Motor neuron (in vitro differentiated cells): ENCODE measurements at regions not wholly inside any gene's neighbourhood (a gene's known extent, or its start where the extent isn't known, plus 50 kb on each side); places are given as distances from the start of the nearest gene placed in this dataset.

Source experiments
- ATAC-seq, 8 experiments: fragments of 200-7000 bp; cut with Tn5 transposase; replicated peaks in 6 of 8; 2 replicates each; pipeline ENCODE4 v1.8.0; 2021; ENCODE audit warnings: mild to moderate bottlenecking in 8 of 8, moderate library complexity in 8 of 8
- H3K27ac ChIP-seq, 2 donors: fragments of 250-450 bp; sonication (Bioruptor Pico); 2 replicates each; pipeline ENCODE4 v1.9.0; 2021; ENCODE audit warnings: antibody characterized with exemption in 2 of 2, mild to moderate bottlenecking in 2 of 2, moderate library complexity in 1 of 2
- H3K4me1 ChIP-seq, 2 donors: fragments of 250-450 bp; sonication (Bioruptor Pico); replicated peaks in 1 of 2; 2 replicates each; pipeline ENCODE4 v1.6.1; 2021; ENCODE audit warnings: antibody characterized with exemption in 2 of 2, mild to moderate bottlenecking in 2 of 2, moderate library complexity in 1 of 2
- H3K4me3 ChIP-seq, 5 donors: fragments of 250-450 bp; sonication (Bioruptor Pico); 2 replicates each; pipeline ENCODE4 v1.9.0; 2021; ENCODE audit warnings: antibody characterized with exemption in 5 of 5, mild to moderate bottlenecking in 5 of 5, moderate library complexity in 4 of 5
- WGBS, 10 experiments: fragments of 450-650 bp; shearing (Covaris generic); methylation state at CpG; one replicate each; pipeline ENCODE4 v1.0.0; 2022; 5-methylcytosine and 5-hydroxymethylcytosine counted together
- in situ Hi-C, 9 experiments: fragments of 400-800 bp; cut with MboI; loops; one replicate each; pipeline ENCODE4 v1.15.0; 2021; ENCODE audit warnings: low sequenced_read_pairs in 9 of 9, low pct_unique_long_range_greater_than_20kb in 2 of 9; ENCODE audit not compliant: unreplicated experiment in 9 of 9

GRCh38 chr3:88618021-88618645 is 468.4 kb downstream of the C3orf38 start:
- Histone ChIP-seq H3K4me3 (no peak overlapping the region), H3K4me1 (peaks cover 22 to 34% of the 10 kb centered on the region in 2 donors), H3K27ac (no peak overlapping the region)
- in situ Hi-C loops, result no loop called here
- WGBS, 10 experiments, result 2 to 80% (median 48%) methylated on average over 1 to 7 of the region's 7 CpGs
- ATAC-seq, result peak in 5 of 8 experiments; percentile 47 to 77 (median 66)

- no peak overlapping the region for H3K27ac ChIP-seq
- ATAC-seq, result no peak
- in situ Hi-C loops, result no loop called here
- peaks cover 15 to 24% of the 10 kb centered on the region in 2 donors for H3K4me1 ChIP-seq
- no peak overlapping the region for H3K4me3 ChIP-seq
- 7 to 95% (median 87%) methylated on average over 1 to 2 of the region's 2 CpGs; no CpG with 5 or more reads in 2 of the 10 experiments for WGBS, 10 experiments
These were observed 471.8 kb downstream of the C3orf38 start for GRCh38 chr3:88621586-88621985.

- peaks cover 0 to 3% of the 10 kb centered on the region in 2 donors for H3K4me1 ChIP-seq
- in situ Hi-C loops, result no loop called here
- no peak overlapping the region for H3K27ac ChIP-seq
- peak in 1 of 8 experiments; percentile 35 for ATAC-seq
- H3K4me3 ChIP-seq, result no peak overlapping the region
These were observed 473.9 kb downstream of the C3orf38 start for GRCh38 chr3:88623709-88624108.

GRCh38 chr3:88626456-88627120 is 476.8 kb downstream of the C3orf38 start:
- Histone ChIP-seq H3K27ac (no peak overlapping the region), H3K4me1 (no peaks in the 10 kb centered on the region), H3K4me3 (no peak overlapping the region)
- peak in 1 of 8 experiments; percentile 33 for ATAC-seq
- WGBS, 10 experiments, result 0 to 100% (median 63%) methylated on average over 1 to 2 of the region's 2 CpGs; no CpG with 5 or more reads in 2 of the 10 experiments
- in situ Hi-C loops, result no loop called here

- Histone ChIP-seq H3K27ac (no peak overlapping the region), H3K4me1 (no peaks in the 10 kb centered on the region), H3K4me3 (no peak overlapping the region)
- 0 to 100% (median 92%) methylated on average over 2 to 4 of the region's 4 CpGs for WGBS, 10 experiments
- in situ Hi-C loops, result no loop called here
- ATAC-seq, result no peak
These were observed 478.5 kb upstream of the EPHA3 start for GRCh38 chr3:88628901-88629300.

- peak in 1 of 8 experiments; percentile 27 for ATAC-seq
- Histone ChIP-seq H3K4me3 (no peak overlapping the region), H3K4me1 (no peaks in the 10 kb centered on the region), H3K27ac (no peak overlapping the region)
- in situ Hi-C loops, result no loop called here
- WGBS, 10 experiments, result 0 to 90% (median 66%) methylated on average over 1 to 2 of the region's 2 CpGs; no CpG with 5 or more reads in 2 of the 10 experiments
These were observed 475.2 kb upstream of the EPHA3 start for GRCh38 chr3:88632226-88632625.

GRCh38 chr3:88640581-88640980 is 466.8 kb upstream of the EPHA3 start:
- in situ Hi-C loops, result no loop called here
- WGBS, 10 experiments, result 0 to 100% (median 67%) methylated on average over 1 of the region's 1 CpG; no CpG with 5 or more reads in 3 of the 10 experiments
- ATAC-seq, result no peak
- Histone ChIP-seq H3K4me1 (no peaks in the 10 kb centered on the region), H3K4me3 (no peak overlapping the region), H3K27ac (no peak overlapping the region)

GRCh38 chr3:88641033-88641604 is 466.3 kb upstream of the EPHA3 start:
- H3K4me1 ChIP-seq, result no peaks in the 10 kb centered on the region
- no peak overlapping the region for H3K27ac ChIP-seq
- H3K4me3 ChIP-seq, result no peak overlapping the region
- in situ Hi-C loops, result no loop called here
- 0 to 100% (median 83%) methylated on average over 1 to 2 of the region's 2 CpGs; no CpG with 5 or more reads in 2 of the 10 experiments for WGBS, 10 experiments
- ATAC-seq, result no peak

GRCh38 chr3:88657459-88657858 is 450.0 kb upstream of the EPHA3 start:
- Histone ChIP-seq H3K4me3 (no peak overlapping the region), H3K27ac (no peak overlapping the region), H3K4me1 (no peaks in the 10 kb centered on the region)
- in situ Hi-C loops, result no loop called here
- WGBS, 10 experiments, result no CpG with 5 or more reads among the region's 4 CpGs
- no peak for ATAC-seq

GRCh38 chr3:88661433-88661824 is 446.0 kb upstream of the EPHA3 start:
- no peak for ATAC-seq
- Histone ChIP-seq H3K4me3 (no peak overlapping the region), H3K4me1 (no peaks in the 10 kb centered on the region), H3K27ac (no peak overlapping the region)
- in situ Hi-C loops, result no loop called here
- WGBS, 10 experiments, result 0 to 100% (median 76%) methylated on average over 1 to 3 of the region's 3 CpGs

- 6 to 93% (median 40%) methylated on average over 1 to 2 of the region's 2 CpGs; no CpG with 5 or more reads in 3 of the 10 experiments for WGBS, 10 experiments
- Histone ChIP-seq H3K4me1 (peaks cover 8% of the 10 kb centered on the region in 2 donors), H3K4me3 (no peak overlapping the region), H3K27ac (no peak overlapping the region)
- in situ Hi-C loops, result no loop called here
- no peak for ATAC-seq
These were observed 439.2 kb upstream of the EPHA3 start for GRCh38 chr3:88668180-88668579.

GRCh38 chr3:88671573-88671972 is 435.8 kb upstream of the EPHA3 start:
- in situ Hi-C loops, result no loop called here
- peaks cover 8% of the 10 kb centered on the region in 2 donors for H3K4me1 ChIP-seq
- peak overlapping the region in 1 of 2 donors; percentile 22 for H3K27ac ChIP-seq
- H3K4me3 ChIP-seq, result no peak overlapping the region
- peak in 4 of 8 experiments; percentile 22 to 86 (median 62) for ATAC-seq
- WGBS, 10 experiments, result 0 to 89% (median 55%) methylated on average over 1 to 3 of the region's 3 CpGs

GRCh38 chr3:88677298-88677697 is 430.1 kb upstream of the EPHA3 start:
- H3K4me3 ChIP-seq, result no peak overlapping the region
- no peaks in the 10 kb centered on the region for H3K4me1 ChIP-seq
- no peak overlapping the region for H3K27ac ChIP-seq
- in situ Hi-C loops, result no loop called here
- WGBS, 10 experiments, result 0 to 100% (median 63%) methylated on average over 1 of the region's 1 CpG; no CpG with 5 or more reads in 2 of the 10 experiments
- no peak for ATAC-seq
